ENCODE measurements at regions not wholly inside any gene's neighbourhood (a gene's known extent, or its start where the extent isn't known, plus 50 kb on each side); places are given as distances from the start of the nearest gene placed in this dataset.

DNA sequence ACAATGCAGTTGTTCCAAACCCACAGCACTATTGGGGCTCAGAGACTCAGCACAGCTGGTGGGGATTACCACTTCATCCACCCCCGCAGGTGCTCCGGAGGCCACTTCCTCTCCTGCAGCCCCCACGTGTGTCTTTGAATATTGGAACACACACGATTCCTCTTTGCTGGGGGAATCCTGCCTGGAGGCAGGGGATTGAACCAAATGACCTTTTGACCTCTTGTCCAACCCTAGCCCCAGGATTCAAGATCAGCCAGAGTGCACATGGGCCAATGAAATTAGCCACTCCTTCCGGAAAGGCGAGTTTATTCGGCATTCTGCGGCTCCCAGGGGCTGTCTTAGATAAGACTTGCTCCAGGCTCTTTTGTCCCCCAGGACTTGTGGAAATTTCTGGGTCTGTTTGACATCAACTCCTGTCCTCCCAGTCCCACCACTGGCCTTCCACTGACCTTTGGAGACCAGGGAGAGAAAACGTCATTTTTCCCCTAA lies 350.2 kb downstream of the FOXL1 start:
- TF ChIP-seq, protein P1, sequence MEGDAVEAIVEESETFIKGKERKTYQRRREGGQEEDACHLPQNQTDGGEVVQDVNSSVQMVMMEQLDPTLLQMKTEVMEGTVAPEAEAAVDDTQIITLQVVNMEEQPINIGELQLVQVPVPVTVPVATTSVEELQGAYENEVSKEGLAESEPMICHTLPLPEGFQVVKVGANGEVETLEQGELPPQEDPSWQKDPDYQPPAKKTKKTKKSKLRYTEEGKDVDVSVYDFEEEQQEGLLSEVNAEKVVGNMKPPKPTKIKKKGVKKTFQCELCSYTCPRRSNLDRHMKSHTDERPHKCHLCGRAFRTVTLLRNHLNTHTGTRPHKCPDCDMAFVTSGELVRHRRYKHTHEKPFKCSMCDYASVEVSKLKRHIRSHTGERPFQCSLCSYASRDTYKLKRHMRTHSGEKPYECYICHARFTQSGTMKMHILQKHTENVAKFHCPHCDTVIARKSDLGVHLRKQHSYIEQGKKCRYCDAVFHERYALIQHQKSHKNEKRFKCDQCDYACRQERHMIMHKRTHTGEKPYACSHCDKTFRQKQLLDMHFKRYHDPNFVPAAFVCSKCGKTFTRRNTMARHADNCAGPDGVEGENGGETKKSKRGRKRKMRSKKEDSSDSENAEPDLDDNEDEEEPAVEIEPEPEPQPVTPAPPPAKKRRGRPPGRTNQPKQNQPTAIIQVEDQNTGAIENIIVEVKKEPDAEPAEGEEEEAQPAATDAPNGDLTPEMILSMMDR (IDR thresholded peaks at IDR 0.05), result no peak
- no peak for TF ChIP-seq POLR2A (IDR thresholded peaks at IDR 0.05)

Data from ovary (tissue), 3 donors.